OCI-LY1 (cell line): ENCODE measurements at regions not wholly inside any gene's neighbourhood (a gene's known extent, or its start where the extent isn't known, plus 50 kb on each side); places are given as distances from the start of the nearest gene placed in this dataset.

Source experiments
- CTCF ChIP-seq: fragments of 200-600 bp; sonication (generic), shearing (Covaris generic); IDR thresholded peaks from 2 replicates; pipeline ENCODE4 v1.5.1; 2017; ENCODE audit warnings: mild to moderate bottlenecking, antibody characterized with exemption, low read length, moderate library complexity, mixed read lengths
- EZH2 ChIP-seq: fragments of 200-600 bp; sonication (generic), shearing (Covaris generic); IDR thresholded peaks from 2 replicates; pipeline ENCODE4 v1.8.0; 2017; ENCODE audit warnings: borderline replicate concordance, mixed run types, mild to moderate bottlenecking, antibody characterized with exemption, low read length, moderate library complexity, mixed read lengths

DNA sequence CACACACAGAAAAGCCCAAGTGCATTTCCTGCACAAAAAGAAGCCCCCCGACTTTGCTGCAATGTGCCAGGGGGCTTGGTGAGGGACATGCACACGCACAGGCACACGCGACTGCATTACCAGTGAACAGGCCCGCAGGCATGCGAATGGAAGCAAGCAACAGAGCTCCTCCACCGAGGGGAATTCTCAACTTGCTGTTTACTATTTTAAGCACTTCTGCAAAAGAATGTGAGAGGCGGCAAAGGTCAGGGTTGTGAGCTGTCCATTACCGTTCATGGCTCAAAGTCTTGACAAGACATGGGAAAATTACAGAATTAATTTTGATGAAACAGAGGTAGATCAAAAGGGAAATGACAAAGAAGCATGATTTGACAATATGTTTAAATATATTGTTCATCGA, 342.5 kb upstream of the NOCT start:
- no peak for TF ChIP-seq CTCF
- no peak for TF ChIP-seq EZH2
